ENCODE measurements at regions not wholly inside any gene's neighbourhood (a gene's known extent, or its start where the extent isn't known, plus 50 kb on each side); places are given as distances from the start of the nearest gene placed in this dataset.

- TF ChIP-seq REST (IDR thresholded peaks at IDR 0.05) (no peak), MAX (IDR thresholded peaks at IDR 0.05) (no peak), CBX2 (IDR thresholded peaks at IDR 0.05; ENCODE audit: borderline replicate concordance, low read depth) (no peak), FOSB (CRISPR knock-in tag; IDR thresholded peaks at IDR 0.05) (no peak)
These were observed 60.6 kb upstream of the NEDD4L start for GRCh38 chr18:57983472-57983871.

Measured in A549 (cell line).